Nephron progenitor cell (in vitro differentiated cells): ENCODE measurements at regions not wholly inside any gene's neighbourhood (a gene's known extent, or its start where the extent isn't known, plus 50 kb on each side); places are given as distances from the start of the nearest gene placed in this dataset.

Experiments used
- DNase-seq: peaks from one replicate; pipeline ENCODE4 v3.0.0; 2021
- H3K27ac Mint-ChIP-seq: 2 replicates; pipeline ENCODE4 v1.8.0; 2021; ENCODE audit warnings: mild to moderate bottlenecking, moderate library complexity, mixed read lengths
- H3K27me3 Mint-ChIP-seq: 2 replicates; pipeline ENCODE4 v1.8.0; 2021; ENCODE audit warnings: mild to moderate bottlenecking, low read depth, mixed read lengths; ENCODE audit not compliant: poor library complexity
- H3K36me3 Mint-ChIP-seq: 2 replicates; pipeline ENCODE4 v1.8.0; 2021; ENCODE audit warnings: low read depth, mixed read lengths
- H3K4me1 Mint-ChIP-seq: 2 replicates; pipeline ENCODE4 v1.8.0; 2021; ENCODE audit warnings: mixed read lengths
- H3K4me3 Mint-ChIP-seq: 2 replicates; pipeline ENCODE4 v1.8.0; 2021; ENCODE audit warnings: mild to moderate bottlenecking, moderate library complexity, mixed read lengths
- H3K9me3 Mint-ChIP-seq: 2 replicates; pipeline ENCODE4 v1.8.0; 2021; ENCODE audit warnings: mild to moderate bottlenecking, moderate library complexity, mixed read lengths
- CTCF ChIP-seq: fragments of 200-600 bp; sonication (generic); IDR thresholded peaks from 2 replicates; pipeline ENCODE4 v1.5.0; 2021; ENCODE audit warnings: antibody characterized with exemption

- H3K4me3 Mint-ChIP-seq, result no peak overlapping the region
- H3K9me3 Mint-ChIP-seq, result no peaks in the 10 kb centered on the region
- H3K36me3 Mint-ChIP-seq, result no peaks in the 10 kb centered on the region
- DNase-seq, result no peak
- H3K27me3 Mint-ChIP-seq, result peaks cover 3% of the 10 kb centered on the region
- H3K4me1 Mint-ChIP-seq, result peaks cover 17% of the 10 kb centered on the region
- H3K27ac Mint-ChIP-seq, result no peak overlapping the region
- no peak for TF ChIP-seq CTCF
These were observed 487.6 kb downstream of the ARL4A start for GRCh38 chr7:13174991-13175390.

GRCh38 chr7:13179011-13179582 is 491.7 kb downstream of the ARL4A start:
- DNase-seq, result no peak
- no peak for TF ChIP-seq CTCF
- no peaks in the 10 kb centered on the region for H3K36me3 Mint-ChIP-seq
- no peaks in the 10 kb centered on the region for H3K27me3 Mint-ChIP-seq
- H3K27ac Mint-ChIP-seq, result peak overlapping the region; percentile 24
- no peak overlapping the region for H3K4me3 Mint-ChIP-seq
- peaks cover 28% of the 10 kb centered on the region for H3K4me1 Mint-ChIP-seq
- H3K9me3 Mint-ChIP-seq, result no peaks in the 10 kb centered on the region

GRCh38 chr7:13179775-13180523 is 492.5 kb downstream of the ARL4A start:
- Mint-ChIP-seq H3K4me3 (no peak overlapping the region), H3K4me1 (peaks cover 28% of the 10 kb centered on the region), H3K36me3 (no peaks in the 10 kb centered on the region), H3K27ac (no peak overlapping the region), H3K9me3 (no peaks in the 10 kb centered on the region), H3K27me3 (no peaks in the 10 kb centered on the region)
- no peak for DNase-seq
- no peak for TF ChIP-seq CTCF

GRCh38 chr7:13181216-13181615 is 493.8 kb downstream of the ARL4A start:
- H3K27ac Mint-ChIP-seq, result peak overlapping the region; percentile 23
- no peak for TF ChIP-seq CTCF
- H3K4me1 Mint-ChIP-seq, result peaks cover 28% of the 10 kb centered on the region
- H3K27me3 Mint-ChIP-seq, result no peaks in the 10 kb centered on the region
- no peaks in the 10 kb centered on the region for H3K36me3 Mint-ChIP-seq
- peak; percentile 12 for DNase-seq
- no peaks in the 10 kb centered on the region for H3K9me3 Mint-ChIP-seq
- H3K4me3 Mint-ChIP-seq, result no peak overlapping the region

GRCh38 chr7:13185139-13185538 is 497.7 kb downstream of the ARL4A start:
- H3K36me3 Mint-ChIP-seq, result no peaks in the 10 kb centered on the region
- no peak for DNase-seq
- no peak for TF ChIP-seq CTCF
- no peaks in the 10 kb centered on the region for H3K27me3 Mint-ChIP-seq
- peaks cover 15% of the 10 kb centered on the region for H3K4me1 Mint-ChIP-seq
- no peak overlapping the region for H3K27ac Mint-ChIP-seq
- H3K9me3 Mint-ChIP-seq, result no peaks in the 10 kb centered on the region
- no peak overlapping the region for H3K4me3 Mint-ChIP-seq
